IgD-negative memory B cell (primary cell): ENCODE measurements at regions not wholly inside any gene's neighbourhood (a gene's known extent, or its start where the extent isn't known, plus 50 kb on each side); places are given as distances from the start of the nearest gene placed in this dataset.
A peak's percentile ranks its signal among the peaks of the same experiment; 100 is the strongest.

Experiments
- H3K27ac Mint-ChIP-seq, 3 donors: one replicate each; pipeline ENCODE4 v1.8.0; 2020 to 2022; ENCODE audit warnings: mild to moderate bottlenecking in 3 of 3, mixed read lengths in 3 of 3, moderate library complexity in 1 of 3
- H3K27me3 Mint-ChIP-seq: one replicate; pipeline ENCODE4 v1.8.0; 2021; ENCODE audit warnings: mixed read lengths
- H3K36me3 Mint-ChIP-seq: one replicate; pipeline ENCODE4 v1.8.0; 2020; ENCODE audit warnings: mild to moderate bottlenecking, mixed read lengths
- H3K4me1 Mint-ChIP-seq, 3 donors: one replicate each; pipeline ENCODE4 v1.8.0; 2020 to 2022; ENCODE audit warnings: mixed read lengths in 3 of 3, mild to moderate bottlenecking in 1 of 3
- H3K4me3 Mint-ChIP-seq, 4 donors: one replicate each; pipeline ENCODE4 v1.8.0; 2020 to 2022; ENCODE audit warnings: mild to moderate bottlenecking in 4 of 4, mixed read lengths in 4 of 4, moderate library complexity in 3 of 4
- H3K9me3 Mint-ChIP-seq, 3 donors: one replicate each; pipeline ENCODE4 v1.8.0; 2020 to 2021; ENCODE audit warnings: mixed read lengths in 3 of 3, mild to moderate bottlenecking in 1 of 3

- Mint-ChIP-seq H3K4me3 (no peak overlapping the region), H3K27me3 (no peaks in the 10 kb centered on the region), H3K36me3 (no peaks in the 10 kb centered on the region), H3K9me3 (peaks cover 2 to 5% (median 4%) of the 10 kb centered on the region in 3 donors), H3K4me1 (no peaks in the 10 kb centered on the region), H3K27ac (peak overlapping the region in 1 of 3 donors; percentile 18)
Measured at GRCh38 chr2:188880740-188881139, 93.4 kb upstream of the COL3A1 start.

DNA sequence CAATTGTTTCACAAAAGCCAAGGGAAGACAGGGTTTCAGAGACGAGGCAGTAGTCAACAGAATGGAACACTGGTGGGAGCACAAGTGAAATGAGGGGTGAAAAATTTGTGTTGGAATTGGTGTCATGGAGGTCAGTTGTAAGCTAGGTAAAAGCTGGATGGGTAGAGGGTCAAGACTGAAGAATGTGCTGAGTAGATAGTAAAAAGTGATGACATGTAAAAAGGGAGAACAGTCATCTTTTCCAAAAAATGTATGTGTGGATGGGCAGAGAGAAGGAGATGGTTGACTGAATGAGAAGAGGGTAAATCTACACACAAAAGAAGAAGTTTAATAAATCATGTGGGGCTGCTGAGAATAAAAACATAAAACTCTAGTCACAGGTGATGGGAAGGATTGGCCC is 92.7 kb upstream of the COL3A1 start:
- Mint-ChIP-seq H3K36me3 (no peaks in the 10 kb centered on the region), H3K27ac (peak overlapping the region in 1 of 3 donors; percentile 3), H3K4me1 (no peaks in the 10 kb centered on the region), H3K9me3 (peaks cover 2 to 5% (median 4%) of the 10 kb centered on the region in 3 donors), H3K27me3 (no peaks in the 10 kb centered on the region), H3K4me3 (no peak overlapping the region)

- H3K27me3 Mint-ChIP-seq: no peaks in the 10 kb centered on the region
- peaks cover 2 to 5% (median 4%) of the 10 kb centered on the region in 3 donors for H3K9me3 Mint-ChIP-seq
- H3K36me3 Mint-ChIP-seq: no peaks in the 10 kb centered on the region
- peaks cover 0 to 1% (median 0%) of the 10 kb centered on the region in 3 donors for H3K4me1 Mint-ChIP-seq
- no peak overlapping the region for H3K4me3 Mint-ChIP-seq
- no peak overlapping the region for H3K27ac Mint-ChIP-seq
Measured at GRCh38 chr2:188884046-188884445, 90.1 kb upstream of the COL3A1 start.

DNA sequence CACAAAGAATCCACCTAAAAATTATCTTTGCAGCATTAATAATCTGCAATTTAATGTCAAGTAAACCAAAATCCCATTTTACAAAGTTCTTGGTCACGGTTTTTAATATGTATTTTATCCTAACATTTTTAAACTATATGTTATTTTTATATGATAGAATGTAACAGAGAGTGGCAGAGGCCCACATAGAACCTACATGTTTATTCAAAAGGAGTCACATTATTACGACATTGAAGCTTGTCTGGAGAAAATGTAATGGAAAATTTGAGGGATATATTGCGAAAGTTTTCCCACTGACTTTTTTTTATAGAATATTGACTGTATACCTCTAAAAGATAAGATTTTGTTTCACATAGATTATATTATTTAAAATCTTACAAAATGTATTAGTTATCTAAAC is 89.7 kb upstream of the COL3A1 start:
- no peak overlapping the region for H3K4me3 Mint-ChIP-seq
- no peaks in the 10 kb centered on the region for H3K27me3 Mint-ChIP-seq

DNA sequence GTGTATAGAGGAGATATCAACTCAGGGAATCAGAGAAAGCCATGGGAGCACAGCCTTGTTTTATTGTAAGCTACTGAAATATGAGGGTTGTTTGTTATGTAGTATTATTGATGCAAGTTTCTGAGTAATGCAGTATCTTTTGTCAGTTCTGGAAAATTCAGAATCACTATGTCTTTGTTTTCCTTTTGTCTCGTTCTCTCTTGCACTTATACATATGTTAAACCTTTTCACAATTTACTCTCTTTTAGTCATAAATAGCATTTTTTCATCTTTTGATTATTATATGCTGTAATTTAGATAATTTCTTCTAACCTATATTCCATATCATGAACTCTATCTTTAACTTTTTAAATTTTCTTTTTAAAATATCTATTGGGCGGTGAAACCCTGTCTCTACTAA is 85.0 kb upstream of the COL3A1 start:
- Mint-ChIP-seq H3K9me3 (peaks cover 0 to 5% (median 0%) of the 10 kb centered on the region in 3 donors), H3K36me3 (no peaks in the 10 kb centered on the region), H3K27ac (no peak overlapping the region), H3K4me1 (peaks cover 0 to 1% (median 0%) of the 10 kb centered on the region in 3 donors), H3K4me3 (no peak overlapping the region), H3K27me3 (no peaks in the 10 kb centered on the region)

More for the DNA sequence above, 89.7 kb upstream of the COL3A1 start:
- peaks cover 0 to 1% (median 0%) of the 10 kb centered on the region in 3 donors for H3K4me1 Mint-ChIP-seq
- no peaks in the 10 kb centered on the region for H3K36me3 Mint-ChIP-seq
- H3K9me3 Mint-ChIP-seq: peaks cover 2 to 4% (median 2%) of the 10 kb centered on the region in 3 donors
- H3K27ac Mint-ChIP-seq: no peak overlapping the region

GRCh38 chr2:188890755-188891154 is 83.4 kb upstream of the COL3A1 start:
- Mint-ChIP-seq H3K4me1 (peaks cover 0 to 1% (median 0%) of the 10 kb centered on the region in 3 donors), H3K27me3 (no peaks in the 10 kb centered on the region), H3K27ac (no peak overlapping the region), H3K4me3 (no peak overlapping the region), H3K36me3 (no peaks in the 10 kb centered on the region), H3K9me3 (peaks cover 0 to 5% (median 0%) of the 10 kb centered on the region in 3 donors)

GRCh38 chr2:188892636-188893035 is 81.5 kb upstream of the COL3A1 start:
- Mint-ChIP-seq H3K36me3 (no peaks in the 10 kb centered on the region), H3K4me3 (no peak overlapping the region), H3K4me1 (no peaks in the 10 kb centered on the region), H3K27me3 (no peaks in the 10 kb centered on the region), H3K27ac (no peak overlapping the region), H3K9me3 (peaks cover 0 to 5% (median 0%) of the 10 kb centered on the region in 3 donors)

- Mint-ChIP-seq H3K4me3 (no peak overlapping the region), H3K27ac (no peak overlapping the region), H3K36me3 (no peaks in the 10 kb centered on the region), H3K4me1 (no peaks in the 10 kb centered on the region), H3K27me3 (no peaks in the 10 kb centered on the region), H3K9me3 (peaks cover 0 to 5% (median 0%) of the 10 kb centered on the region in 3 donors)
Measured at GRCh38 chr2:188893972-188894371, 80.2 kb upstream of the COL3A1 start.

- Mint-ChIP-seq H3K36me3 (no peaks in the 10 kb centered on the region), H3K4me1 (no peaks in the 10 kb centered on the region), H3K27ac (no peak overlapping the region), H3K9me3 (peaks cover 0 to 2% (median 0%) of the 10 kb centered on the region in 3 donors), H3K27me3 (no peaks in the 10 kb centered on the region), H3K4me3 (no peak overlapping the region)
Measured at GRCh38 chr2:188894979-188895378, 79.2 kb upstream of the COL3A1 start.

- Mint-ChIP-seq H3K9me3 (peaks cover 0 to 3% (median 0%) of the 10 kb centered on the region in 3 donors), H3K4me1 (no peaks in the 10 kb centered on the region), H3K27ac (no peak overlapping the region), H3K36me3 (no peaks in the 10 kb centered on the region), H3K27me3 (no peaks in the 10 kb centered on the region), H3K4me3 (no peak overlapping the region)
Measured at GRCh38 chr2:188897096-188897495, 77.1 kb upstream of the COL3A1 start.

DNA sequence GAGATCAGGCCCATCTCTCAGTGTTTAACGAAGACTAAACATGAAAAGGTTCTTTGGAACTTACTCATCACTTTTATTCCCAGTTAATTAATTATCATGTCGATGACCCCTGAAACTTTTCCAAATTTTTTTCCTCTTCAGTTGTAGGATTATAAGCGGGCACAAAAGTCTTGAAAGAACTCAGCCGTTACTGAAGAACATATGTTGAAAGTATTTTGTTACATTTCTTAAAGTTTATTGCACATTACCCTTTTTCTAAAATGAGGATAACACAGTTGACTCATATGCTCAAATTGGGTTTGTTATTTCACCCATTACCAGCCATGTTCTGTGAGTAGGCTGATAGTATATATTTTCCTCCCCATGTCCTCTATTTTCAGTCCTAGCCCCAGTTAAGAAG is 75.9 kb upstream of the COL3A1 start:
- Mint-ChIP-seq H3K4me3 (no peak overlapping the region), H3K36me3 (no peaks in the 10 kb centered on the region), H3K27ac (no peak overlapping the region), H3K4me1 (no peaks in the 10 kb centered on the region), H3K27me3 (no peaks in the 10 kb centered on the region), H3K9me3 (peaks cover 0 to 3% (median 0%) of the 10 kb centered on the region in 3 donors)

- no peak overlapping the region for H3K27ac Mint-ChIP-seq
- H3K9me3 Mint-ChIP-seq: peaks cover 0 to 5% (median 2%) of the 10 kb centered on the region in 3 donors
- no peak overlapping the region for H3K4me3 Mint-ChIP-seq
- H3K36me3 Mint-ChIP-seq: no peaks in the 10 kb centered on the region
- no peaks in the 10 kb centered on the region for H3K4me1 Mint-ChIP-seq
- H3K27me3 Mint-ChIP-seq: no peaks in the 10 kb centered on the region
Measured at GRCh38 chr2:188902901-188903491, 71.2 kb upstream of the COL3A1 start.

DNA sequence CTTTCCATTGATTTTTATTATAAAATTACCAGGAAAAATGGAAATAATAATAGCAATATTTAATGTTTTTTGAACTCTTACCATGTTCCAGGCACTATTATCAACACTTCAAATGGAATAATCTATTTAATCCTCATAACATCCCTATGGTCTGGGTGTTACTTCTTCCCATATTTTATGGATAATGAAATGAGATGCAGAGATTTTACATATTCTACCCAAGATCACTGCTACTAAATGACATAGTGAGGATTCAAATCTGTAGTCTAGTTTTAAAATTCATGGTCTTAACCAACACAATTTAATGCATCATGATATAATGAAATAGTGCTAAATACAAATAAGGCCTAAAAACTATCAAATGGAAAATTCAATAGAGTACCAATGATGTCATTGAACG is 70.4 kb upstream of the COL3A1 start:
- no peaks in the 10 kb centered on the region for H3K27me3 Mint-ChIP-seq
- no peak overlapping the region for H3K4me3 Mint-ChIP-seq
- no peaks in the 10 kb centered on the region for H3K36me3 Mint-ChIP-seq
- no peaks in the 10 kb centered on the region for H3K4me1 Mint-ChIP-seq
- H3K9me3 Mint-ChIP-seq: peaks cover 0 to 5% (median 2%) of the 10 kb centered on the region in 3 donors
- H3K27ac Mint-ChIP-seq: no peak overlapping the region

DNA sequence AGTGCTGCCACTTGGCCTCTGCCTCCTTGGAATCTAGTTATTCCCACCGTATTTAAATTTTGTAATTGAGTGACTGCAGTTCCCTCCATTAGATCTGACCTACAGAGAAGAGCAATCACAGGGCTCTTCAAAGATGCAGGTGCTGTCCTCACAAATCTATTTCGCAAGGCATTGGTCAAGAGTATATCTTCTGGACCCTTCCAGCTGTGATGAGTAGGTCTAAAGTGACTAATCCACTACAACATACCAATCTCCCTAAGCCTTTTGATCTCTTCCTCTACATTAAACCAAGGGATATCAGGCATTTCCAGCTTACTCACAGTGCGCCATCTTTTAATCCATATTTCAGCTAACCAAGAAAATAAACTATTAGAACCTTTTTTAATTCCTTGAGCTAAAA is 65.1 kb upstream of the COL3A1 start:
- Mint-ChIP-seq H3K27me3 (no peaks in the 10 kb centered on the region), H3K36me3 (peaks cover 1% of the 10 kb centered on the region), H3K4me3 (no peak overlapping the region), H3K9me3 (peaks cover 2 to 21% (median 3%) of the 10 kb centered on the region in 3 donors), H3K27ac (no peak overlapping the region), H3K4me1 (no peaks in the 10 kb centered on the region)

GRCh38 chr2:188916736-188917135 is 57.4 kb upstream of the COL3A1 start:
- H3K4me1 Mint-ChIP-seq: no peaks in the 10 kb centered on the region
- H3K9me3 Mint-ChIP-seq: peaks cover 0 to 14% (median 7%) of the 10 kb centered on the region in 3 donors
- no peak overlapping the region for H3K4me3 Mint-ChIP-seq
- H3K27ac Mint-ChIP-seq: no peak overlapping the region
- H3K36me3 Mint-ChIP-seq: no peaks in the 10 kb centered on the region
- no peaks in the 10 kb centered on the region for H3K27me3 Mint-ChIP-seq

DNA sequence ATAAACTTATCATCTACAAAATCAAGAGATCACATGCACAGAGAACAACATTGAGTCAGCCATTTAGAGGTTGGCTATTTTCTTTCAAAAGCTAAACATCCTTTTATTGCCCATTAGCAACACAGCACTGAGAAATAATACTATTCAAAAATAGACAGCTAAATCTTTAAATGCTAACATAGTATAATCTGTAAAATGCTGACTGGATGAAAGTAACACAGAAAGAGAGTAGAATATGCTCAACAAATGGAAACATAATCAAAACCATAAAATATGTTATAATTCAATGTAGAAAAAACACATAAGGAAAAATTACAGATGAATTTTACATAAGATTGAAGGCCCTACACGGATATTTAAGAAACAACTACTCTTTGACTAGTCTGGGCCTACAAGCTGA is 56.5 kb upstream of the COL3A1 start:
- H3K27ac Mint-ChIP-seq: no peak overlapping the region
- H3K4me1 Mint-ChIP-seq: no peaks in the 10 kb centered on the region
- H3K4me3 Mint-ChIP-seq: no peak overlapping the region
- H3K9me3 Mint-ChIP-seq: peaks cover 0 to 12% (median 7%) of the 10 kb centered on the region in 3 donors
- no peaks in the 10 kb centered on the region for H3K36me3 Mint-ChIP-seq
- H3K27me3 Mint-ChIP-seq: no peaks in the 10 kb centered on the region
